ENCODE measurements at regions not wholly inside any gene's neighbourhood (a gene's known extent, or its start where the extent isn't known, plus 50 kb on each side); places are given as distances from the start of the nearest gene placed in this dataset.

DNA sequence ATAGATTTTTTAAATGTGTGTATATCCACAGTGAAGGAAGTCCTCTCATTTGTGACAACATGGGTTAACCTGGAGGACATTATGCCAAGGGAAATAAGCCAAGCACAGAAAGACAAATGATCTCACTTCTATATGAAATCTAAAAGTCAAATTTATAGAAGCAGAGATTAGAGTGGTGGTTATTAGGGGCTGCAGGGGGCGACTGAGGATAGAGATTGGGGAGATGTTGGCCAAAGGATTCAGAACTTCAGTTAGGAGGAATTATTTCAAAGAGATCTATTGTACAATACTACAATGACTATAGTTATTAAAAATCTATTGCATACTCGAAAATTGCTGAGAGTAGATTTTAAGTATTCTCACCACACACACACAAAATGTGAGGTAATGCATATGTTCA, 252.4 kb upstream of the SLC39A10 start:
- TF ChIP-seq, protein P1, sequence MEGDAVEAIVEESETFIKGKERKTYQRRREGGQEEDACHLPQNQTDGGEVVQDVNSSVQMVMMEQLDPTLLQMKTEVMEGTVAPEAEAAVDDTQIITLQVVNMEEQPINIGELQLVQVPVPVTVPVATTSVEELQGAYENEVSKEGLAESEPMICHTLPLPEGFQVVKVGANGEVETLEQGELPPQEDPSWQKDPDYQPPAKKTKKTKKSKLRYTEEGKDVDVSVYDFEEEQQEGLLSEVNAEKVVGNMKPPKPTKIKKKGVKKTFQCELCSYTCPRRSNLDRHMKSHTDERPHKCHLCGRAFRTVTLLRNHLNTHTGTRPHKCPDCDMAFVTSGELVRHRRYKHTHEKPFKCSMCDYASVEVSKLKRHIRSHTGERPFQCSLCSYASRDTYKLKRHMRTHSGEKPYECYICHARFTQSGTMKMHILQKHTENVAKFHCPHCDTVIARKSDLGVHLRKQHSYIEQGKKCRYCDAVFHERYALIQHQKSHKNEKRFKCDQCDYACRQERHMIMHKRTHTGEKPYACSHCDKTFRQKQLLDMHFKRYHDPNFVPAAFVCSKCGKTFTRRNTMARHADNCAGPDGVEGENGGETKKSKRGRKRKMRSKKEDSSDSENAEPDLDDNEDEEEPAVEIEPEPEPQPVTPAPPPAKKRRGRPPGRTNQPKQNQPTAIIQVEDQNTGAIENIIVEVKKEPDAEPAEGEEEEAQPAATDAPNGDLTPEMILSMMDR (IDR thresholded peaks at IDR 0.05; ENCODE audit: borderline replicate concordance, insufficient read depth, low read depth, low read length) = no peak
- H3K4me3 ChIP-seq (ENCODE audit: low read depth, low read length) = no peak overlapping the region

DNA sequence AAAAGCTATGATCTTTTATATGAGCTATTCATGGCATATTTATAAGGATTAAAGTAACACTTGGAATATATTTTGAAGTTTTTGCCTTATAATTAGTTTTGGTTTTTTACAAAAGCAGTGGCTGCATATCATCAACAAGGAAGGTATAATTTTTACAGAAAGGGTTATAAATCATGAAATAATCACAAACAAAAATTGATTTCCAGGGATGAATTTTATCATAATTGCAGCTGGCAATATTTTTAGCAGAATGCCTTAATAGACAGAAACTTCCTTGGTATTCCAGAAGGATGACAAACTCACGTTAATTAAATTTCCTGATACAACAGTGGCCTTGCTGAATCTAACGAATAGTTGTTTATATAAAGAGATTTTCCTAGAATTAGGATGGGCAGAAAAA, 260.5 kb upstream of the SLC39A10 start:
- TF ChIP-seq, protein P1 (IDR thresholded peaks at IDR 0.05; ENCODE audit: borderline replicate concordance, insufficient read depth, low read depth, low read length) = no peak
- H3K4me3 ChIP-seq (ENCODE audit: low read depth, low read length) = no peak overlapping the region

DNA sequence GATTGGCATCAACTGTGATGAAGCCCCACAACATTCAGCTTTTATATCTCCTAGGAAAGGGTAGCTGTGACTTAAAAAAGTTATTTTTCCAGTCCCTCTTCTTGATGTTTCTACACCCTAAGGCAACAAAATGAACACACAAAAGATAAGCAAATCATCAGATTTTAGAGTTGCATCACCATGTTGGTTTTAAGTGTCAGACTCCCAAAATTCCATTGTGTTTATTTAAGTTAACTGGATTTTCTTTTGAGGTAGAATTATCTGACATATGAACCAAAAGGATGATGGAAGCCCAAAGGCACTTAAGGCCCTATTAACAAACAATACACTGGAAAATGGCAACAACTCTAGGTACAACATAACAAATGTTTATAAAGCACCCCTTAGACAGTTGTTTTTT, 261.7 kb upstream of the SLC39A10 start:
- H3K4me3 ChIP-seq (ENCODE audit: low read depth, low read length) = no peak overlapping the region
- TF ChIP-seq, protein P1 (IDR thresholded peaks at IDR 0.05; ENCODE audit: borderline replicate concordance, insufficient read depth, low read depth, low read length) = no peak

DNA sequence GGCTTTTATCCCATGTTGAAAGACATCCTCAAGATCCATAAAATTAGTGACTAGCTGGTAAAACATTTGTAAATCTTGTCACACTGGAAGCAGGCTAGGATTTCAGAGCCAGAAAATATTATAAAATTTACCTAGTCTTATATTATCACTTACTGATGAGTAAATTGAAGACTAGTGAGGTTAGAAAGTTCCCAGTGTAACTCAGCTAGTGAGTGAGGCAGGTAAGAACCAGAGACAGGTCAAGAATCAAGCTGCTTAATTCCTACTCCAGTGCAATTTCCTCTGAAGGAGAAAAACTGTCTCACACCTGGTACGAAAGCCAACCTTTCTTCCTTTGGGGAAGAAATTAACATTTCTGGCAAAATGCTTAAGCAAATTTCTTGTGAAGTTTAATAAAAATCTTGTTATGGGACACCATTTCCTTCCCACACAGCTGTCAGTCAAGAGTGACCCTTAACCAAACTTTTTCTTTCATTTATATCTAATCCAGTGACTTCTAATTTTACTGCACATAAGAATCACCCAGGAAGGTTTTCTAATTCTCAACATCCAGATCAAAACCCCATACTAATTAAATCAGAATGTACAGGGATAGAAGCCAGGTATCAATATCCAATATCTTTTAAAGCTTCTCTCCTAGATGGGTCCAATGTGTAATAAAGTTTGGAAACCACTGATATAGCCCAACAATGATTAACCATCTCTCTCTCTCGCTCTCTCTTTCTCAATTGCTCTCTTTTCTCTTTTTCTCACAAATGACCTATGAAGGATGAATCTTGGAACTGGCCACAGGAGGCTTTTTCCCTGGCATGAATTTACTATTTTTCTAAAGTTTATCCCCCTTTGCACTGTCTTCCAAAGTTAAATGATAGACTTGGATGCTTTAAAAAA, 264.3 kb upstream of the SLC39A10 start:
- TF ChIP-seq, protein P1 (IDR thresholded peaks at IDR 0.05; ENCODE audit: borderline replicate concordance, insufficient read depth, low read depth, low read length) = no peak
- H3K4me3 ChIP-seq (ENCODE audit: low read depth, low read length) = no peak overlapping the region

DNA sequence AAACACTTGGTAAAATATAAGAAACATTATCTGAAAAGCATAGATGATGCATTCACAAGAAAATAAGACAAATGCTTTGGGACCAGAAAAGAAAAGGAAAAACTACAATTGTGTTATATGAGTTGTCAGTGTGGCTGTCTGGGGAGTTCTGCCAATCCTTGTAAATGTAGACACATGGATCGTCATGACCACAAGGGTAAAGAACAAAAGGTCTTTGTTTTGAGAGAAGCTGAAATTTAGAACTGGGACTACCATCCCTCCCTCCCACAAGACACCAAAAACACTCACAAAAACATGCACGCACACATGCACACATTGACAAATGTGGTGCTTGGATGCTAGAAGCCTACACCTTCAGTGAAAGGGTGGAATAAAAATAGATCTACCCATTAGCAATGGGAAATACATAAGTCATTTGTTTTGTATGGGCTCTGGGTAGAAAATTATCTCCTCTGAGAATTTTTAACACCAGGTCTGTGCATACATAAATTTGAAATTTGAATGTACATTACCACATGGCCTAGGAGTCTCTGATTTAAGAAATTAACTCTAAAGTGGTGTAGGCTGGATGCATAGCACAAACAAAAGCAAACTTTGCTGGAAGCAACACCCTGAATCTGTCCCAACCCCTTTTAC, 266.2 kb upstream of the SLC39A10 start:
- H3K4me3 ChIP-seq (ENCODE audit: low read depth, low read length) = no peak overlapping the region
- TF ChIP-seq, protein P1 (IDR thresholded peaks at IDR 0.05; ENCODE audit: borderline replicate concordance, insufficient read depth, low read depth, low read length) = no peak

DNA sequence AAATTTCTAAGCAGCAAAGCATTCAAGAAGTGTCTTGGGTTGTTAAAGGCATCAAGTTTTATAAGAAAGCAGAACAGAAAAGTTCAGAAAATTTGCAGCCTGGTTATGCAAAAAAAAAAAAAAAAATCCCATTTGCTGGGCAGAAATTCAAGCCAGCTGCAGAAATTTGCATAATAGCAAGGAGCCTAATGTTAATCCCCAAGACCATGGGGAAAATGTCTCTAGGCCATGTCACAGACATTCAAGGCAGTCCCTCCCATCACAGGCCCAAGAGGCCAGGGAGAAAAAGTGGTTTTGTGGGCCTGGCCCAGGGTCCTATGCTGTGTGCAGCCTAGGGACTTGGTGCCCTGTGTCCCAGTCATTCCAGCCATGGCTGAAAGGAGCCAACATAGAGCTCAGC, 269.0 kb upstream of the SLC39A10 start:
- TF ChIP-seq, protein P1 (IDR thresholded peaks at IDR 0.05; ENCODE audit: borderline replicate concordance, insufficient read depth, low read depth, low read length) = no peak
- H3K4me3 ChIP-seq (ENCODE audit: low read depth, low read length) = no peak overlapping the region

DNA sequence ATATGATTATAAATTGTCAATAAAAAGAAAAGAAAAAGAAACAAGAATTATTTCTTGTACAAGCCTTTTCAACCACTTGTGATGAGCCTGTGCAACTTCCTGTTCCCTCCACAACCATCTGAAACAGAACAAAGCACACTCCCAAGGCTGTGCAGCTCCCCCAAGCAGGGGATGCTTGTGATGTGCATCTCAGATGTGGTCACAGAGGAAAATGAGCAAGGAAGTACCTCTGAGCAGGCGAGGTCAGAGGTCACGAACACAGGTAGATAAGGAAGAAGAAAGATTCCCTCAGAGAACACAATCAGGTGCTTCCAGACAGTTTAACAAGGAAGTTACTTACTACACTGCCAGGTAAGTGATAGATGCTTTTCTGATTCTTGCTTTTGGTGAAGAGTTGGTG, 274.8 kb upstream of the SLC39A10 start:
- TF ChIP-seq, protein P1 (IDR thresholded peaks at IDR 0.05; ENCODE audit: borderline replicate concordance, insufficient read depth, low read depth, low read length) = no peak
- H3K4me3 ChIP-seq (ENCODE audit: low read depth, low read length) = no peak overlapping the region
